NCI-H187 (cell line): ENCODE measurements at regions not wholly inside any gene's neighbourhood (a gene's known extent, or its start where the extent isn't known, plus 50 kb on each side); places are given as distances from the start of the nearest gene placed in this dataset.
"Not testable (repeated sequence)": the region's sequence is repeated elsewhere in the genome, so short reads cannot be mapped to it uniquely, and the experiment has no call there.

ENCODE experiments used
- DNase-seq, 2 experiments: peaks; one replicate each; lab custom pipeline; 2025; lab: John Stamatoyannopoulos, UW

DNA sequence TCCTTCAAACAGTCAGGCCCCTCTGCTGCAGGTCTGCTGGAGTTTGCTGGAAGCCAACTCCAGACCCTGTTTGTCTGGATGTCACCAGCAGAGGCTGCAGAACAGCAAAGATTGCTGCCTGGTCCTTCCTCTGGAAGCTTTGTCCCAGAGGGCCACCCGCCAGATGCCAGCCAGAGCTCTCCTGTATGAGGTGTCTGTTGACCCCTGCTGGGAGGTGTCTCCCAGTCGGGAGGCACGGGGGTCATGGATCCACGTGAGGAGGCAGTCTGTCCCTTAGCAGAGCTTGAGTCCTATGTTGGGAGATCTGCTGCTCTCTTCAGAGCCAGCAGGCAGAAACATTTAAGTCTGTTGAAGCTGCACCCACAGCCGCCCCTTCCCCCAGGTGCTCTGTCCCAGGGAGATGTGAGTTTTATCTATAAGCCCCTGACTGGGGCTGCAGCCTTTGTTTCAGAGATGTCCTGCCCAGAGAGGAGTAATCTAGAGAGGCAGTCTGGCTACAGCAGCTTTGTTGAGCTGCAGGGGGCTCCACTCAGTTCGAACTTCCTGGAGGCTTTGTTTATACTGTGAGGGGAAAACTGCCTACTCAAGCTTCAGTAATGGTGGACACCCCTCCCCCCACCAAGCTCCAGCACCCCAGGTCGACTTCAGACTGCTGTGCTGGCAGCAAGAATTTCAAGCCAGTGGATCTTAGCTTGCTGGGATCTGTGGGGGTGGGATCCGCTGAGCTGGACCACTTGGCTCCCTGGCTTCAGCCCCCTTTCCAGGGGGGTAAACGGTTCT, 72.1 kb downstream of the OGFRL1 start:
- not testable (repeated sequence) for DNase-seq

DNA sequence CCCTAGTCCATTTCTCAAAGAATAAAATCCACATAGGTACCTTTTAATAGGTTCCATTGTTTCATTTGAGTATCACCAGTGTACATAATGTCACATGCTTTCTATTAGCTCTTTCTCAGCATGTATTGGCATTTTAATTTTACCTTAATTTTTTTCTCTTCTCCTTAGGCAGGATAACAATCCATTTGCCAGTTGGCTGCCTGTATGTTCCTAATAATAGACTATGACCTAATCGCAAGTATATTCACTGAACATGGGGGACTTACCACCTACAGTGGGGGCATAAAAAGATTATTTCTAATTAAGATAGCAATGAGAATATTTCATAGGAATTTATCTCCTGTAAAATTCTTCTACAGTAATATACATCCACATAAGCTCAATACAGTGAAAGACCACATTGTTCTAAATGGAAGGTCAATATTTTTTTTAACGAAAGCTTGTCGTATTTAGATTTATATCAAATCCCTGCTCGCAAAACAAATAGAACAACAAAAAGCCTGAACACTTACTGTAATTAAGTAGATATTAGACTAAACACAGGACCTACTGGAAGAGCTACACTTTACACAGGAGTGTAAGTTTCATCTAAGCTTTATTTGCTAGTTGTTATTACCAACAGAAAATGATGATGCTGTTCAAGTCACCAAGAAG, 76.4 kb downstream of the OGFRL1 start:
- no peak for DNase-seq

DNA sequence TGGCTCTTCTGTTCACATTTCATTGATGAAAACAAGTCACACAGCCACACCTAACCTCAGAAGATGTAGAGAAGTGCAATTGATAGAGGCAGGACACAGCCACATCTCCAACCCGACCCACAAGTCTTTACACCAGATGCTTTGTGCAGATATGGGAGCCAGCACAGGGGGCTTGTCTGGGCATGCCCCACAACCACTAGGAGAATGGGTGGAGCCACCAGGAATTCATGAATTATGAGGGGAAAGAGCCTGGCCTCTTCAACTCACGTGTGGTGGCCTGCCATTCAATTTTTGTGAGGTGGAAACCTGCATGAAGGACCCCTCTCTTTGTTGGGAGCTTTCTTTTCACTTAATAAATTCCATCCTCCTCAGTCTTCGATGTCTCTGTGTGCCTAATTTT, 79.1 kb downstream of the OGFRL1 start:
- DNase-seq: no peak

DNA sequence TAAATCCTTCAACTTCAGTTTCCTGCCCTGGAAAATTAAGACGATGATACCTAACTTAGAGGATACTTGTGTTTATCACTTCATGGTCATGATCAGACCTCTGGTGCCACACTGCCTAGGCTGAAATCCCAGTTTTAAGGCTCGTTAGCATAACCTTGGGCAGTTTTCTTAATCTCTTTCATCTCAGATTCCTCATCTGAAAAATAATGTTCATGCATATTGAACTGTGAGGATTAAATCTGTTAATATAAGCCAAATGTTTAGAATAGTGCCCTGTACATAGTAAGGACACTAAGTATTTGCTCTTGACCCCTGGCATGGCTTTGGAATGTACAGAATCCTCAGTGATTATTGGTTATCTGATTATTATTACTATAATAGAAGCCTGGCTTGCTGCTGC, 79.7 kb downstream of the OGFRL1 start:
- DNase-seq: no peak

DNA sequence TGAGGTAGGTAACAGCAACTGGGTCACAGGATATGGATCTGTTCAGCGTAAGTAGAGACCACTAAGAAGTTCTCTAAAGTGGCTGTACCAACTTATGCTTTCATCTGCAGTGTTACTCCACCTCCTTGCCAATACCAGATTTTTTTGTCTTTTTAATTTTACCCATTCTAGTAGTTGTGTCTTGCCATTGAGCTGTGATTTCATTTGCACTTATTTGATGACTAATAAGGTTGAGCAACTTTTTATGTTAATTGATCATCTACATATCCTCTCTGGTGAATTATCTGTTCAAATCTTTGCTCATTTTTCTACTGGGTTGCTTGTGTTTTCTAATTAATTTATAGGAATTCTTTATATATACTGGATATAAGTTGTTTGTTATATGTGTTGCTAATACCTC, 82.9 kb downstream of the OGFRL1 start:
- DNase-seq: no peak

DNA sequence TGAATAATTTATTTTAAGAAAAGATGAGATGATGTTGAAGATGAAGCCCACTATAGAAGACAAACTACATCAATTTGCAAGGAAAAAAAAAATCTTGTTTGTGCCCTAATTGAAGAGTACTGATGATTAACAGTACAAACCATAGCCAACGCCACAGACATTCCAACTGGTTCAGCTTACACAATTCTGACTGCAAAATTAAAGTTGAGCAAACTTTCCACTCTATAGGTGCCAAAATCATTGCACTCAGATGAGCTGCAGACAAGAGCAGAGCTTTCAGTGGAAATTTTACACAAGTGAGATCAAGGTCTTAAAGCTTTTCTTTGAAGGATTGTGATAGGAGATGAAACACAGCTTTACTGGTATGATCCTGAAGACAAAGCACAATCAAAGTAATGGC, 85.3 kb downstream of the OGFRL1 start:
- DNase-seq: no peak

DNA sequence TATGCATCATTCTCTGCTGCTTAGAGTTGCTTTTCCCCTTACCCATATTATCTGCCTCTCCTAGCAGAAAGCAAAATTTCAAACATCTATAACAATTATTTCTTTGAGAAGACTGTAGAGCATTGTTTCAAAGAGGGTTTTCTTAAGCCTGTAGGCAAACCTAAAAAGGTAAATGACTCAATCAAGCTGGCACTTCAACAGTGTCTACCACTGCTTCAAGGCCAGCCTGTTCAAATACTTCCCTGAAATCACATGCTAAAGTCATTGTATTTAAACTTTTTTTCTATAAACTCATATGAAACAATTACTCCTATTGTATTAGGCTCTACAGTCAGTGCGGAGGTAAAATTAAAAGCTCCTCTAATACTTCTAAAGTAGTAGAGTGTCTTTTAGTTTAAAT, 87.1 kb downstream of the OGFRL1 start:
- DNase-seq: no peak

DNA sequence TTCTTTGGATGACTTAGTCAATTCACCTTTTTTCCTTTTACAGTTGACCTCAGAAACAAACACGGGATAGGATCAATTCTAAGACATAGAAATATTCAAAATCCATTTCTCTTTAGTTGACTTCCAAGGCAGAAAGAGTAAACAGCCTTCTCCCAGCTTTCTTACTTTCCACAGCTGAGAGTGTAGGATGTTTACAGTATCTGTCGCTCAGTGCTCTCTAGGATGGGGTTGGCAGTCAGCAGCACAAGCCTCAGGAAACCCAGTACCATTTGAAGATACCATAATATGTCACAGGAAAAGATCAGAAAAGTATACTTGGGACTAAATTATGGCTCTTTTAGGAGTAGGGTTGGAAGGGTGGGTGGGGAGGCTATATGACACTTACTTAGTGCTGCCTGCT, 88.2 kb downstream of the OGFRL1 start:
- no peak for DNase-seq

DNA sequence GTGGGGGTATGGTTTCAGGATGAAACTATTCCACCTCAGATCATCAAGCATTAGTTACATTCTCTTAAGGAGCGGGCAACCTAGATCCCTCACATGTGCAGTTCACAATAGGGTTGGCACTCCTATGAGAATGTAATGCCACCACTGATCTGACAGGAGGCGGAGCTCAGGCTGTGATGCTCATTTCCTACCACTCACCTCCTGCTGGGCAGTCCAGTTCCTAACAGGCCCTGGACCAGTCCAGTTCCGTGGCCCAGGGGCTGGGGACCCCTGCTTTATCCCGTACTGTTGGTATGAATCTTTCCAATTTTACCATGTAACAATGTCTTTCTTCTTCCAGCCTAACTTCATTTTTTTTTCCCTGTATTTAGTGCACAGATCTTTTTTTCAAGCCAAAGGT, 94.9 kb downstream of the OGFRL1 start:
- no peak for DNase-seq

DNA sequence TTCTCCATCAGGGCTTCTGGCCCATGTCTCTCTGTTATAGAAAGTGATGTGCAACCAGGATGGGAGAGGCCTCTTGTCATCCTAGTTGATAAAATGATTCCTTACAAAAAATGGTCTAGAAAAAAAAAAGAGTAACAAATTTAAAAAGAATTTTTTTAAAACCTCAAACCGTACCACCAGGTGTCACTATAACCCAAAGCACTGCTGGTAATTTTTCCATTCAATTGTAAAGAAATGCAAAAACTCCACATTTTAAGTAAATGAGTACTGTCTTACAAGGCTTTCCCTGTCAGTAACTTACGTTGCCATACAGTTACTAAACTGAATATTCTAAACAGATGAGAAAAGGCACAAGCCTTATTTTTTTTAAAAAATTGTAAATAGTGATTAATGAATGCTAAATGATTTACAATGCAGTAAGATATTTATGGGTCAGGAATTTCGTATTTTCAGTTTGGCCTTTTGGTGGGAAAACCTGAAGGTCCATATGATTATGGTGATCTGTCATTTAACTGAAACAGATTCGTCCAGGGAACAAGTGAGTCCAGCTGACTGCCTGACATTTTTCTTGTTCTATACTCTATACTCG, 95.4 kb downstream of the OGFRL1 start:
- DNase-seq: no peak

DNA sequence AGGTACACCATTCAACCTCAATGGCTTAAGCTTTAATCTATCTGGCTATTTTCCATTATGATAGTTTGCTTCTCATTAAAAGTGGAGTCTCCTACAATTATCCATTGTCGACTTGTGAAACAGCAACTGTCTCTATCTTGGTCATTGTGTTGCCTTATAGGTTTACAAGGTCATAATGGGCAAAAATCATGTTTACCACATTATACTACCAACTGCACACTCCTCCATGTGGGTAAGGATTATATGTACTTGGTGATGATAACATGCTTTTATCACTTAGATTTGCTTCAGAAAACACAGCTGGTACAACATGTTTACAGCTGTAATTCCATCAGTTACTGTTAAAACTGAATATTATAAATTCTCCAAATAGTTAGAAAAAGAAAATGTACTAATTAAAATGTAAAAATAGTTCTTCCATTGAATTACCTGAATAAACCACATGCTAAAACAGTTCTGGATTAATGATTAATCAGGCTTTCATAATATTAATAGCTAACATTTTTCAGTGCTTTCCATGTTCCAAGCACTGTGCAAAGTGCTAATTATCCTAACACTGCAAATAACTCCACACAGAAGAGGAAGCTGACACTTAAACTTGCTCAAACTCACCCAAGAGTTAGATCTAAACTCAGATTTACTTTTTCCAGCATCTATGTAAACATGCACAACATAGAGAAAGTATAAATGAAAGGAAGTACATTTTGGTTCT, 96.7 kb downstream of the OGFRL1 start:
- DNase-seq: no peak

DNA sequence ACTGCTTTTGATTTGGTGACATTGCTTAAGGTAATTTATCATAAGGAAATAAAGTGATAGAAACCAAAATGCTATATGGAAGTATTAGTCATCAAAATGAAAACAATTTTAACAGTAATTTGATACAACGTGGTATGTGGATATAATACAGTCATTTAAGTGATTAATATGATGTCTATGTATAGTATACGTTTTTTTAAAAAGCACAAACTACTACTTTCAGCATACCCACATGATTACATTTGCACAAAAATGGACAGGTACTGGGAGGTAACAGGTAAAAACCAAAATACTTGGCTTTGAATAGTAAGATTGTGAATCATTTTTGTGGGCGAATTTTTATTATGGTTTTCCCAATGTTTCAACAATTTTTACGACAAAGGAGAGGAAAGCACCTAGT, 97.6 kb downstream of the OGFRL1 start:
- no peak for DNase-seq

DNA sequence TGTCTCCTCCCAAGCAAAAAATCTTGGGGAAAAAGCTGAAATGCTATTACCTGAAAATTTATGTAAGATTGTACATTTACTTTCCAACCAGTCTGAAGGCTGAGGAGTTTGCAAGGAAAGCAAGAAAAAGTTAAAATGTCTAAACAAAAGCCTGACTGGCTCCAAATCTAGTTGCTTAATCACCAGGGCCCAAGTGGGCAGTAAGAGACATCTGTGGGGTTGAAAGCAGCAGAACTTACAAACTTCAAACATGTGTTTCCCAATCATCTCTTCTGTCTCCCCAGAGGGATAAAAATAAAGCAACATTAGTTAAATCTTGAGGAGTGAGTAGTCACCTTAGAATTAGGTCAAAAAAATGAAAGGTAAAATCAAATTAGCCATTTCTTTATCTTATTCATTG, 98.6 kb downstream of the OGFRL1 start:
- DNase-seq: no peak

DNA sequence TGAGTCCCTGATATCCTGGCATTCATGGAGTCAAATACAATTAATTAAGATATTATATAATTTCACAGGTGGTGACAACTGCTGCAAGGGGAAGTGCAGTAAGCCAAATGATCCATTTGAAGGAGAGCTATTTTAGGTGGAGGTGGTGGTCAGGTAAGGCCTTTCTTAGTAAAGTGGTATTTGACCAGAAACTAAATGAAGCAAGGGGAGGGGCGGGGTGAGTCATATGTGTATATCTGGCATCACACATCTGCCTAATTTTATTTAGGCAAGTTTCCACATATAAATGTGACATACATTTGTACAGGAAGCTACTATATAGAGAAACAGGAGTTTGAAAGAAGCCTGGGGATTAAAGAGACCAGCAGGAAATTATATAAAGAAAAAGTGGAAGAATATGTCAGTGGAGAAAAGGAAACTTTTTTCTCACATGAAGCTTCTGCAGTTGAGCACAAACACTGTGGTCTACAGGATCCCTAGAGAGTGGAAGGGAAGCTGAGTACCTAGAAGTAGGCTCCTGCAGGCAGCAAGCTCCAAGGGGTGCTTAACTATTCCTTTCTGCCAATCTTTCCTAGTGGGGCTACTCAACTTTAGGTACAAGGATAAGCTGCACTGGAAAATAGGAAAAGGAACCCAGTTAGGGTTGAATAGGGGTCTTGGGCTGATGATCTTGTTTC, 99.6 kb downstream of the OGFRL1 start:
- no peak for DNase-seq

DNA sequence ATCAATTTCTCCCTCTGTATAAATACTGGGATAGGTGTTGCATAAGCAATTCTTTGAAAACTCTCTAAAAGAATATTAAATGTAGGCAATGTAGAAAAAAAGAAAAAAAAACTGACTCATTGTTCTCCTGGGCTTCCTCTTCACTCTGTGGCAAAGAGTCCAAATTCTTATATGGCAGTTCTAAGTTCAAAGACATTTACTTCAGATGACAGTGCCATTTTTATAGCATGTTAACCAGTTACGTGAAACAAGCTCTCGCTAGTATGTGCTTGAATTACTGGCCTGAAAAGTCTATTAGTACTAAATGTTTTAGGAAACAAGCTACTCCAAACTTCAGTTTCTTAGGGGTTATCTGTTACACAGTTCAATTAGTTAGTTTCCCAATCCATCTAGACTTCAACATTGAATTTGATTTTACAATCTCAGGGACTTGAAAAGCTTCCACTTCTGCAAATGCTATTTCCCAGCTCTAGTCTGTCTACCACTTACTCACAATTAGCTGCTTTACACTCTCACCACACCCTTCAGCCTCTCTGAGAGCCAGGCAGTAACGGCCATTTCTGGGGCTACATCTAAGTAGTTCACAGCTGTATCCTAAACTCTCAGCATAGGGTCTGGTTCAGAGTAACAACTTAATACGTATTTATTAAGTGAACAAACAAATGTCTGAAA, 100.4 kb downstream of the OGFRL1 start:
- DNase-seq: no peak

DNA sequence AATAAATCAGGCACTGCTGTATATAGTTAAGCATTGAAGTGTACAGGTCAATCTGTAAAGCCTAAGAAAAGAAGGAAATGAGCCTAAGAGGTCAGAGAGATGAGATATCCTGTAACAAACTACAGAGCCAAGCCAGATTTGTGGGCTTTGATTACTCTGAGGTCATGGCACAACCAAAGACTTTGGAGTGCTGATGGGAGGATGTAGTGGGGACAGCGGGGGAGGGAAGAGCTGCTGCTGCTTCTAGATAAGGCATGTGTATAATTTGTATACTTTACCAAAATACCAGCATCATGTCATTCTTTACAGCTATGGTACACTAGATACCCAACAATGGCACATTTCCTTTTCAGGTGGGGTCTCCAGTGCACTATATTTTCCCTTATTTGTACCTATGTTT, 102.5 kb downstream of the OGFRL1 start:
- no peak for DNase-seq

DNA sequence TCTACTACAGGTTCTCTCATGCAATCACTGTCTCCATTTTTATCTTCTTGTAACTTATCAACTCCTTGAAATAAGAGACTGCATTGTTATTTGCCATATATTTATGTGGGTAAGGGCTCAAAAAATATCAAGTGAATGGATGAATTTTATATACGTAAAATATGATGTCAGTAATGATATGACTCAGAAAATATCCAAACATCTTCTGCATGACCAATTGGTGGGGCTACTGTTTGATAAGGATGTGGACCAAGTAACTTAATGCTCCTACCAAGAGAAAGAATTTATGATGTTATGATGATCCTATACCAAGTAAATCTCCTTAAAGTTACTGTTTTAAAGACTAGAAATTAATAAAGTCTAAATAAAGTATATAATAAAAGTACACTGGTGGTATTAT, 103.7 kb downstream of the OGFRL1 start:
- DNase-seq: no peak

DNA sequence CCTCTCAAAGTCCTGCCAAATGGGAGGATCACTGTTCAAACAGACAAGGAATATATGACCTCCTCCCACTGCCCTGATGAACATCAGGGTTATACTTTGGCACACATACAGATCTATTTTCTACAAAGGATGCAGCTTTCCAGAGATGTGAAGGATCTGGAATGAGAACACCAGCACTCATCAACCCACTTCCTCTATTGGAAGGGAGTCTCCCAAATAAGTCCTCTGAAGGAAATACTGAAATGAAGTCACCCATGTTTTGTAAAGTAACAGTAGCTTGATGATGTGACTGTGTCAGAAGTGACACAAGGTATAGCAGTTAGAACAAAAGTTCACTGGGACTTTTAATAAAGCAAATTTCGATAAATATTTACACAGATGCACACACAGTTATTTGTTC, 104.9 kb downstream of the OGFRL1 start:
- no peak for DNase-seq

DNA sequence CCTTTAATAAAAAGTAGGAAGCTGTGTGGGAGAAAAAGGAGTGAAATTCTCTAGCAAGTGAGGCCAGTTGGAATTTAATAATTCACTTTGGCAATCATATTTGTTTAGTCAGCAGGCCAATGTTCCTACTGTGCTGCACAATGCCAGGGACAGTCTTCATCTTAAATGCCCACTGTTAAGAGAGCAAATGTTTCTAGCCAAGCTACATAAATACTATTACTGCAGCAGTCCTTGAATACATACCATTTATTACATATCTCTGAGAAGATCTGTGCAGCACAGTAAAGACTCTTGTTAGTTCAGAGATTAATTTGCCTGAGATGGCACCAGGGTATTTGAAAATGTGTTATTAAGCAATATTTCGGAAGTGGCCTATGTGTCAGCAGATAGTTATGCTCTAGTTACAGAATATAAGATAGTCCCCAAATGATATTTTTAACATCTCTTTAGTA, 105.4 kb downstream of the OGFRL1 start:
- no peak for DNase-seq

DNA sequence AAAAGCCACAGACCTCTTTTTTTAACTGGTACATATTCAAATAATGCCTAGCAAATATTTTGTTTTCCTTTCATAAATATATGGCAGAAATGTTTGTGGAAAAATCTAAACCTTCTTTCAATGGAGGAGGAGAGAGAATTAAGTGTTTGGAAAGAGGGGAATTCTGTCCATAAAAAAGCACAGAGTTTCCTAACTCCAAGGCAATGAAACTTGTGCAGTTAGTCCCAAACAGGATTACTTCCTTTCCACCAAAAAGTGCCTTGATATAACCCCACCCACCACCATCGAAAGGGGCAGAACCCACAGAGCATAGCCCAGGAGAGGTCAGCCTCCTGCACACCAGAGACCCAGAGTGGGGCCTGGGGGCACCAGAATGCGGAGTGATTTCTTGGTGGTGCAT, 106.3 kb downstream of the OGFRL1 start:
- no peak for DNase-seq

DNA sequence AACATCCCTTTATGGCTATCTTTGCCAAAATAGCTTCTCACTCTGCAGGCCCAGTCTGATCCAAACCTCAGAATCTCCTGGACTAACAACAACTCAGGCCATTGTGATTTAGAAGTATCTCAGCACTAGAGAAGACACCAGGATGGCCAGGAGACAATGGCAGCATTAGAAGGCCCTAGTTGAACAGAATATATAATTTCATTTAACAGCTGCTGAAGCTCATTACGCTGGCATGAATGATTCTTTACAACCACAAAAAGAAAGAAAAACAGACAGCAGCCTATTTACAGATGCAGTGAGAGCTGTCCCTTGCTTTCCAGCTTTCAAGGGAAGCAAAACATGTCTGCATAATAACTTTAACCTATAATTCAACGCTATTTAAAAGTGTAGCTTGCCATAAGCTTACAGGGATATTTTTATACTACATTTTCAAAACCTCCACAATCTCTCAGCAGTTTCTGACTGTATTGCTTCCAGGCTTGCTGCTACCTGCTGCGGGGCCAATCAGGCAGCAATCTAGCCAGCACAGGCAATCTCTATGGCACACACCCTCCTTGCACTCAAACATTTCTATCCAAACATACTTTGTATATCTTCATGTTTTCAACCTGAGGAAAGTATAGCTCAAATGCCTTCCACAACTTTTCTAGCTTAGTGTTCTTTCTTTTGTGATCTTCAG, 107.3 kb downstream of the OGFRL1 start:
- DNase-seq: no peak
